ENCODE measurements at regions not wholly inside any gene's neighbourhood (a gene's known extent, or its start where the extent isn't known, plus 50 kb on each side); places are given as distances from the start of the nearest gene placed in this dataset.
"Not testable (repeated sequence)": the region's sequence is repeated elsewhere in the genome, so short reads cannot be mapped to it uniquely, and the experiment has no call there.

- not testable (repeated sequence) for DNase-seq
Observed at GRCh38 chr1:148432318-148432717, 50.8 kb downstream of the PPIAL4G start.

GRCh38 chr1:148429856-148430255 is 53.2 kb downstream of the PPIAL4G start:
- not testable (repeated sequence) for DNase-seq

DNA sequence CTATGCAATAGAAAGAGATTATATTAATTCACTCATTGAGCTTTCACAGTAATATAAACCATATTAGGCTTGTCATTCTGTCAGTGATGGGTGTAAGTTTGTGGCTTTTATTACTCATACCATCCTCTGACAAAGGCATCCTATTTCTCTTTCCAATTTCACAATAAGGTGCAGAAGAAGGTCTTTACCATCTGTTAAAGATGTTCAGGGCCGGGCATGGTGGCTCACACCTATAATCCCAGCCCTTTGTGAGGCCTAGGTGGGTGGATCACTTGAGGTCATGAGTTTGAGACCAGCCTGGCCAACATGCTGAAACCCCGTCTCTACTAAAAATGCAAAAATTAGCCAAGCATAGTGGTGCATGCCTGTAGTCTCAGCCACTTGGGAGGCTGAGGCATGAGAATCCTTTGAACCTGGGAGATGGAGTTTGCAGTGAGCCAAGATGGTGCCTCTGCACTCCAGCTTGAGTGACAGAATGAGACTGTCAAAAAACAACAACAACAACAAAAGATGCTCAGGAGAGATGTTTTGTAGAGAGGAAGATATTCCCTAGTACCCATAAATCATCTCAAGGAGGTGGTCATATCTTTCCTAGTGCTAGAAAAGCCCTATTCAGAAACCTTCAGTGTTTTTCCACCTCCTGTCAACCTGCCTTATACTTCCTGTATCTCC is 56.0 kb downstream of the PPIAL4G start:
- not testable (repeated sequence) for DNase-seq

GRCh38 chr1:148426385-148426784 is 56.7 kb downstream of the PPIAL4G start:
- DNase-seq = not testable (repeated sequence)

DNA sequence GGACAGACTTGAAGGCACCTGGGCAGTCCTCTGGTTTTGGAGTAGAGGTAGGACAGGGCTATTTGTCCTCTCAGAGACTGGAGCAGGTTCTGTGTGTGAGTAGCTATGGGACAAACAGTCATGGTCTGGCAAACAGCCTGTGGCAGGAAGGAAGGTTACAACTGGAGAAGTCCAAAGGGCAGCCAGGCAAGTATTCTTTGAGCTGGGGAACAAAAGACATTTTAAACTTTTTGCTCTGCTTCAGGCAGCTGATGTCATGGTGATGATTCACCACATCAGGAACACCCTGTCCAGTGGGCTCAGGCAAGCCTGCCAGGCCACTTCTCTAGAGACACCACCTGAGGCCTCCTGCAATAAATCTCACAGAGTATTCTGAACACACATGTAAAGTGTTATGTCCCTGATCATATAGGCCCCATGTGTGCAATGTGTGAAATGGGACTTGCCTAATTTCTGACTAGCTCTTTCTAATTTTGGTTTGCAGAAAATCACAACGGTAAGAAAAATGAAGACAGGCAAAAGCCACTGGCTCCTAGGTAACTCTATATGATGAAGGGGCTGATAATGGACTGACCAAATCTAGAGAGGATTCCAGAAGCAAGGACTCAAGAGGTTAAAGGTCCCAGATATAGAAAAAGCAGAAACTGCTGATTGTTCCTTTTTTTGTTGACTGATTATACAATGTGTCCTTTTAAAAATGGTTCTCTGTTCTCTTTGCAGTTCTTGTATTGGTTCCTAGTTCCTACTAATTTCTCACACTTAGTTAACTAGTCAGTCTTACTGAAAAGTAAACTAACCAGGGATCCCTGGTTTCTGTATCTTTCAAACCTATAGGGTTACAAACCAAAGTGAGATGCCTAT is 58.7 kb downstream of the PPIAL4G start:
- not testable (repeated sequence) for DNase-seq

- not testable (repeated sequence) for DNase-seq
Observed at GRCh38 chr1:148422921-148423320, 60.2 kb downstream of the PPIAL4G start.

DNA sequence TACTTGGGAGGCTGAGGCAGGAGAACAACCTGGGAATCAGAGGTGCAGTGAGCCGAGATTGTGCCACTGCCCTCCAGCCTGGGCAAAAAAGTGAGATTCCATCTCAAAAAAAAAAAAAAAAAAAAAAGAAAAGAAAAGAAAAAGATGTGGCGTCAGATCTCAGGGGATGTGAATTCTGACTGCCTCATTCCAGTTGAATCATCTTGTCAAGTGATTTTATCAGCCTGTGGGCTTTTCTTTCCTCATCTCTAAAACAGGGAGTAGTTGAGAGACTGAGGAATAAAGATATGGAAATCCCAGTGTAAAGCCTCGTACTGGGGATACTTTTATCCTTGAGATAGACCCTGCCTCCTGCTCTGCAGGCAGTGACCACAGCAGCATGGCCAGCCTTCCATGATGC is 65.9 kb downstream of the PPIAL4G start:
- DNase-seq = not testable (repeated sequence)

GRCh38 chr1:148413385-148413784 is 69.7 kb downstream of the PPIAL4G start:
- not testable (repeated sequence) for DNase-seq

GRCh38 chr1:148404786-148405568 is 78.1 kb downstream of the PPIAL4G start:
- DNase-seq = not testable (repeated sequence)

DNA sequence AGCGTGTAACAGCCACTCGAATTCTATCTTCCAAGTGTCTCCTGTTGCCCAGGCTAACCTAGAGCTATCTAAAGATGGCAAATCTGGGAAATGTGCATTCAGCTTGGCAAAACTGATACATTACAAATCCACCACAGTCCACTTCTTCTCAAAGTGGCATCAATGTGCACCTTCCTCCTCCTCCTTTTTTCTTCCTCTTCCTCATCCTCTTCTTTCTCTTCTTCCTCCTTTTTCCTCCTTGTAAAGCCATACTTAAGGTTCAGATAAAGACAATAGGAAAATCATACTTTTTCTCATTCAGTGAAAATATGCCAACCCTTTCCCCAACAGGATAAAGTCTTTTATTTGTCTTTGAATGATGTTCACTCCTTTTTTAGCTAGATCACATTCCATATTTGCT is 79.2 kb downstream of the PPIAL4G start:
- not testable (repeated sequence) for DNase-seq

GRCh38 chr1:148403085-148403456 is 80.0 kb downstream of the PPIAL4G start:
- DNase-seq = not testable (repeated sequence)

DNA sequence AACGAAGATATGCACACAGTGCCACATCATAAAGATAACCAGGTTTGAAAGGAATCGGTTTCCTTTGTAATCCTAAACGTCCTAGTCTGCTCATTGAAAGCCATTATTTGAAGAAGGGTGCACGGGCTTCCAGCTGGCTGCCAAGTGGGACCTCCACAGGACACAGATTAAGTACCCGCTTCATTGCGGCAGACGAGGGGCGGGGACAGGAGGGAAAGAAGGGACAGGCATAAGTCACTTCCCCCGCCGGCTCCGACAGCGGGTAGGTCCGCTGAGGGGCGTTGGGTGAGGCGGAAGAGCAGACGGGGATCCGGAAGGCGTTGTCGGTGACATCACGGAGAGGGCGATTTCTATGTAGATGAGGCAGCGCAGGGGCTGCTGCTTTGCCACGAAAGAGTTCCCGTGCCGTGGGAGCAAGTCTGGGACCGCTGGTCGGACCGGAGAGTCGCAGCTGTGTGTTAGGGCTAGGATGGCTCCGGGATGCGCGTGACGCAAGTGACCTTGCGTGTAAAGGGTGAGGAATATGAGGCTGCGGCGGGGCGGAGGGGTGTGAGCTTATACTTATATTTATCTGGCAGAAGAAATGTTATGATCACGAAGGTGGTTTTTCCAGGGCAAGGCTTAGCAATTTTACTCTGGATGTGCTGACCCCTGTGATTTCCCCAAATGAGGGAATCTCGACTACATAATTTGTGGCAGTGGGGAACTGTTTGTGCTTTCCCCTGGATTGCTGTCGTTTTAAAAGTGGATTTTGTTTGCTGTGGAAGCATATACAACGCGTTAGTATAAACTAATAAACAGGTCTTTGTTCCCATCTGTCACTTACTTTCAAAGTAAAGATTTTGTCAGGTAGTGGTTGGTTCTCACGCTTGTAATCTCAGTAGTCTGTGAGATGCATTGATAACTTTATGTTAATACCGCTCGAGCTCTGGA is 80.7 kb downstream of the PPIAL4G start:
- peak; percentile 1 to 52 for DNase-seq

GRCh38 chr1:148397516-148397915 is 85.6 kb downstream of the PPIAL4G start:
- not testable (repeated sequence) for DNase-seq

GRCh38 chr1:148392505-148392904 is 90.6 kb downstream of the PPIAL4G start:
- DNase-seq = not testable (repeated sequence)

DNA sequence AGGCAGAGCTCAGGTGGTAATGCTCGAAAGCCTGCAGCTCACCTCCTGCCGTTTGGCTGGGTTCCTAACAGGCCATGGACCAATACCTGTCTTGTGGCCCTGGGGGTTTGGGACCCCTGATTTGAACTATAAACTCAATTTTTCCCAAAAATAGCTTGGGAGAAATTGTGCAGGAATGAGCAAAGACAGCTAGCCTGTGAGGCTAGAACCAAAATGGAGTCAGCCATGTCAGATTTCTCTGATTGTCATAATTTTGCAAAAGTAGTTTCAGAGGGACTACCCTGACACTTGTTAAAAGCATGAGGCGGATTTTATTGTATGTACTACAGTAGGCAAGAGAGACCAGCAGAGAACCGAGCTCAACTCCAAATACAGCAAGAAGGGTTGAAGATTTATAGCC is 91.8 kb downstream of the PPIAL4G start:
- DNase-seq = not testable (repeated sequence)

GRCh38 chr1:148389027-148389339 is 94.1 kb downstream of the PPIAL4G start:
- DNase-seq = no peak

GRCh38 chr1:148388260-148389026 is 94.7 kb downstream of the PPIAL4G start:
- DNase-seq = peak; percentile 34 to 74

DNA sequence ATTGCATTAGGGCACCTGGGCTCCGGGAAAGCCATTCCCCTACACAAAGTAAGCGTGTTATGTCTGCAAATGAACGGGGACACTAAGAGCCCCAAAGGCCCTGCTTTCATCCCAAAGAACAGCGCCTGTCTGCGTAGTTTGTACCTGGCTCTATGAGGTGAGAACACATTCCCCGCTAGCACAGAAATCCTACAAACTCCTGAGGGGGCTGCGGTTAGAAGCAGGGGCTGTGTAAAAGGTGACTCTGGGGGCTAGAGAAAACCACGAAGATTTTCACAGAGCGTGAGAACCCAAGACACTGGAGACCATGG is 95.2 kb downstream of the PPIAL4G start:
- not testable (repeated sequence) for DNase-seq

GRCh38 chr1:148387122-148387948 is 95.8 kb downstream of the PPIAL4G start:
- DNase-seq = not testable (repeated sequence)

DNA sequence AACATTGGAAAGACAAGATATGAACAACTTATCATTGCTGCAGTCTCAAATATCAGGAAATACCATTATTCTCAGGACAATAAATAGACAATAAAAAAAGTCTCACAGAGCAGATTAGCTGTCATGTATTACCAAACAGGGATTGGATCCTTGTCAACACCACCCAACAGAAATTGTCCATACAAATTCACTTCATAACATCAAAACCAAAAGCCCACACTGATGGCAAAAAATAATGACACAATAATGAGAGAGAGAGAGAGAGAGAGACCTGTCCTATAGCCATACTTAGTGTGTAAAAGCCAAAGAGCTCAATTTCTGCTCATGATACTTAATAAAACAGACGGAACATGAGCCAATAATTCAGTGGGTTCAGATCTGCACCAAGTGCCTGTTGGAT is 96.5 kb downstream of the PPIAL4G start:
- DNase-seq = no peak

DNA sequence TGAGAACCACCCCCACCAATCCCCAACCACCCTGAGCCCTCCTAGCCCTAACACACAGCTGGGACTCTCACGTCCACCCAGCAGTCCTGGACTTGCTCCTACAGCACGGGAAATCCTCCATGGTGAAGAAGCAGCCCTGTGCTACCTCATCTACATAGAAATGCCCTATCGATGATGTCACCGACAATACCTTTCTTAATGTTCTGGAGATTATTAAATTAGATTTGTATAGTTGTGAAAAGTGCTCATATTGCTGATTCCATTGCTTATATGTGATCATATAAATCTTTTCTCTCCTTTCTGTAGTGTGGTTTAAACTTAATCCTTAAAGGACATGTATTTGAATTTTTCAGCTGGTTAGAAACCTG is 97.1 kb downstream of the PPIAL4G start:
- not testable (repeated sequence) for DNase-seq

Measured in NCI-H524 (cell line).